NCI-H748 (cell line): ENCODE measurements at regions not wholly inside any gene's neighbourhood (a gene's known extent, or its start where the extent isn't known, plus 50 kb on each side); places are given as distances from the start of the nearest gene placed in this dataset.
"Not testable (repeated sequence)": the region's sequence is repeated elsewhere in the genome, so short reads cannot be mapped to it uniquely, and the experiment has no call there.

Experiments
- DNase-seq: peaks from one replicate; lab custom pipeline; 2025; ENCODE audit not compliant: unreplicated experiment; lab: John Stamatoyannopoulos, UW

GRCh38 chr6:128599036-128599435 is 78.6 kb upstream of the PTPRK start:
- peak; percentile 61 for DNase-seq

DNA sequence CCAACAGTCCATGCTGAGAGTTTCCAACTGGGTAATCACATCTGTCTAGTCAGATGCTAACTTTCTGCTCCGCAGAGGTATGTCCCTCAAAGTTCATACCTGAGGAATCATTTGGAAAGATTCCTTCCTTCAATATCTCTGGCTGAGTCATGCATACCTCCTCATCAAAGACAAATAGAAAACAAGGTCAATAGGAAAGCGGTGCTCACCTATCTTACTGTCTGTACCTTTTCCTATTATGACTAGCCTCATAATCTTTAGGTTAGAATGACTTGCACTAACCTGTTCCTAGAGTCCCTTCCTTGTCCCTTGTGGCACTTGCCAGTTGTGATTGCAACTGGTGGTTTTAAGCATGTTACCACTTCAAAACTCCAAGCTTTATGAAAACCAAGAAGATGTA is 78.2 kb upstream of the PTPRK start:
- DNase-seq: no peak

DNA sequence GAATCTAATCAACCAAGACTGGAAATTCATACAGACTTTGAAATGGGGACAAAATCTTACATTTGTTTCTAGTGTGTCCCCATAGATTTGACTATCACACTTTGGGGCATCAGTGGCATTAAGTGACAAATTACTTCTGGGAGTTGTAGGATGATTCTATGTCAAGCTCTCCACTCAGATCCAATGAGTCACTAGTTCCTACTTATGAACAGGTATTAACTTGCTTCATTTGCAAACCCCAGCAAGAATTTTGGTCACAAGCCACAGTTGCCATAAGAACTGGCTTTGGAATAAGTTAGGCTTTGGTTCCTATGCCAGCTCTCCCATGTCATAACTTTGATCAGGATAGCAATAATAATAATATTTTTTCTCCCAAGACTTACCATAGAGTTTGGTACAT is 77.6 kb upstream of the PTPRK start:
- no peak for DNase-seq

- DNase-seq: no peak
Observed at GRCh38 chr6:128597004-128597403, 76.6 kb upstream of the PTPRK start.

- DNase-seq: no peak
Observed at GRCh38 chr6:128595544-128595943, 75.1 kb upstream of the PTPRK start.

- no peak for DNase-seq
Observed at GRCh38 chr6:128586095-128586494, 65.7 kb upstream of the PTPRK start.

GRCh38 chr6:128580224-128581110 is 60.1 kb upstream of the PTPRK start:
- no peak for DNase-seq

- DNase-seq: not testable (repeated sequence)
Observed at GRCh38 chr6:128575254-128575653, 54.9 kb upstream of the PTPRK start.

- peak; percentile 16 for DNase-seq
Observed at GRCh38 chr6:128574402-128574801, 54.0 kb upstream of the PTPRK start.

GRCh38 chr6:128573036-128573435 is 52.6 kb upstream of the PTPRK start:
- DNase-seq: no peak

DNA sequence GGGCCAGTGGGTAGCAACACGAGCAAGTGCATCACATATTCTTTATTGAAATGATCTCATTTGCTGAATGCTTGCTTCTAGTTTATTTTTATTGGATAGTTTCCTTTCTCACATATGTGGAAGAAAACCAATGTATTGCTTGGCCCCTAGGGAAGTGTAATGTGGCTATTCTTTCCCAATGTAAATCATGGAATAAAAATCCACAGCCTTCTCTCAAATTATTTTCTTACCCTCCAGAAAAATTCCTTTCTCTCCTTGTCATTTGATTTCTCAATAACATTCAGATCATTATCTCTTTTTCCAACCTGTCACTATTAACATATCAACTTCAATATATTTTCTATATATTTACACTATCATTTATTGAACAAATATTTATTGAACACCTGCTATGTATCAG is 51.9 kb upstream of the PTPRK start:
- no peak for DNase-seq

DNA sequence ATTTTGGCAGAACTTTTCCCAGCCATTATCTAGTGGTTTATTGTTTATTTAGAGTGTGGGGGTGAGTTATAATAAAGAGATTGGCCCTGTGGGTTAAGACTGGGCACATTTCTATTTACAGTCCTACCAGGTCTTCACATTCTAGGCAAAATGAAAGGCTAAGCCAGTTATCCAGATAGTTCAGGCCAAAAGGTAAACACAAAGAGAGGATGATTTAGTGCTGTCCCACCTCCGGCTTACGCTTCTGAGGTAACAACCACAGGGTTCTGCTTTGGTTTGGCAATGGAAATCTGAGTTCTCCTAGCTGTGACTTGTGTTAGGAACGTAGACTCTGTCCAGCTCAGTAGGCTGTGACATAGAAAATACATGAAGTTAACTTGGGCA is 50.3 kb upstream of the PTPRK start:
- DNase-seq: no peak

GRCh38 chr6:128569732-128570679 is 49.6 kb upstream of the PTPRK start:
- DNase-seq: no peak
